CD4-positive, alpha-beta T cell treated with Interleukin-21 for 1 hour (primary cell): ENCODE measurements at regions not wholly inside any gene's neighbourhood (a gene's known extent, or its start where the extent isn't known, plus 50 kb on each side); places are given as distances from the start of the nearest gene placed in this dataset.
"Not testable (repeated sequence)": the region's sequence is repeated elsewhere in the genome, so short reads cannot be mapped to it uniquely, and the experiment has no call there.

ENCODE experiments used
- DNase-seq: peaks from one replicate; pipeline ENCODE4 v3.0.0-alpha.2; 2020

- no peak for DNase-seq
Measured at GRCh38 chr4:82247171-82247570, 126.6 kb downstream of the HNRNPD start.

- DNase-seq: no peak
Measured at GRCh38 chr4:82241534-82241933, 132.3 kb downstream of the HNRNPD start.

- DNase-seq: no peak
Measured at GRCh38 chr4:82240410-82240809, 133.4 kb downstream of the HNRNPD start.

- not testable (repeated sequence) for DNase-seq
Measured at GRCh38 chr4:82237142-82237541, 136.6 kb downstream of the HNRNPD start.

GRCh38 chr4:82235346-82235745 is 138.4 kb downstream of the HNRNPD start:
- DNase-seq: no peak

- no peak for DNase-seq
Measured at GRCh38 chr4:82232891-82233290, 140.9 kb downstream of the HNRNPD start.

GRCh38 chr4:82231806-82232205 is 142.0 kb downstream of the HNRNPD start:
- no peak for DNase-seq

- no peak for DNase-seq
Measured at GRCh38 chr4:82230306-82230705, 143.5 kb downstream of the HNRNPD start.

GRCh38 chr4:82225030-82225429 is 148.8 kb downstream of the HNRNPD start:
- DNase-seq: no peak

GRCh38 chr4:82223715-82224114 is 150.1 kb downstream of the HNRNPD start:
- peak; percentile 36 for DNase-seq

- no peak for DNase-seq
Measured at GRCh38 chr4:82219346-82219745, 154.4 kb downstream of the HNRNPD start.

- DNase-seq: peak; percentile 5
Measured at GRCh38 chr4:82217986-82218715, 155.6 kb downstream of the HNRNPD start.

- DNase-seq: no peak
Measured at GRCh38 chr4:82216219-82216618, 157.6 kb downstream of the HNRNPD start.

- DNase-seq: no peak
Measured at GRCh38 chr4:82215800-82216199, 158.0 kb downstream of the HNRNPD start.

GRCh38 chr4:82215039-82215438 is 158.8 kb downstream of the HNRNPD start:
- DNase-seq: no peak

- DNase-seq: peak; percentile 51
Measured at GRCh38 chr4:82213485-82214417, 160.0 kb downstream of the HNRNPD start.

GRCh38 chr4:82201805-82202641 is 171.8 kb downstream of the HNRNPD start:
- DNase-seq: peak; percentile 54

GRCh38 chr4:82201303-82201702 is 172.5 kb downstream of the HNRNPD start:
- no peak for DNase-seq

- no peak for DNase-seq
Measured at GRCh38 chr4:82200046-82200445, 173.7 kb downstream of the HNRNPD start.

- no peak for DNase-seq
Measured at GRCh38 chr4:82194329-82194728, 179.5 kb downstream of the HNRNPD start.

GRCh38 chr4:82192017-82192673 is 181.6 kb downstream of the HNRNPD start:
- DNase-seq: no peak

GRCh38 chr4:82181789-82182188 is 192.0 kb downstream of the HNRNPD start:
- no peak for DNase-seq

- no peak for DNase-seq
Measured at GRCh38 chr4:82172186-82172585, 201.6 kb downstream of the HNRNPD start.
